ENCODE measurements at regions not wholly inside any gene's neighbourhood (a gene's known extent, or its start where the extent isn't known, plus 50 kb on each side); places are given as distances from the start of the nearest gene placed in this dataset.

DNA sequence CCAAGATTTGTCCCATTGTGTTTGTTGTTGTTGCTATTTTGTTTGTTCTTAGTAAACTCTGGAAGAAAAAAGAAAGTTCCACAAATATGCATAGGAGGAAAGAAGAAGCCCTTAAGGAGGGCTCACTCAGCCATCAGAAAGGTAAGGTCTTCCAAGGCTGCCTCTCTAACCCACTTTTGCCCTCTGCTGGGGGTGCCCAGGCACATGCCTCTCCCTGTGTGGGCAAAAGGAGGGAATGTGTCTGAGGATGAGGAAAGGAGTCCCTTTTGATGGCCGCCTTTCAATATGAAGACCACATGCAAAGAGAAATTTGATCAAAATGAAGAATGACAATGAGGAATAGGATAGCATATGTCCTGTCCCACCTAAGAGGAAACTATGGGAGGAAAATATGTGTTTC, 248.2 kb upstream of the POU3F2 start:
- no peak overlapping the region for H3K4me3 ChIP-seq (ENCODE audit: insufficient read depth, low read length, poor library complexity, severe bottlenecking)

DNA sequence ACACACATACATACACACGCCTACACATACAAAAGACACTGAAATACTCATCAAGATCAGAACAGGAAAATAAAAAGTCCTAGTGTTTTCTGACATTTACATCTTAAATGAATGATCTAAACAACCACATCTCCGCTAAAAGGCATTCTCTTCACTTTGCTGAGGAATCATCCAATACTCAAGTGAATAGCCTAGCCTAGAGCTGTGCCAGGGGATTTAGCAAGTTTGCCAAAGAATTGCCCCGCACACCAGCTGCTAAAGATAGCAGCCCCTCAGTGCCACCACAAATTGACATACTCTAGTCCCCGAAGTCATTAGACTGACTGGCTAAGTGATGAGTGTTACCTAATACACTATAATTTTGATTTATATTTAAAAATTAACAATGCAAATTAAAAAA, 246.8 kb upstream of the POU3F2 start:
- Histone ChIP-seq H3F3A (ENCODE audit: insufficient read depth) (no peaks in the 10 kb centered on the region), H3K27me3 (ENCODE audit: low read length) (no peaks in the 10 kb centered on the region), H3K9me2 (replicated peaks; ENCODE audit: insufficient read depth, low read length) (no peaks in the 10 kb centered on the region), H3K36me3 (ENCODE audit: low read length) (no peaks in the 10 kb centered on the region), H3K9me3 (ENCODE audit: insufficient read depth, low read length) (no peaks in the 10 kb centered on the region), H3K79me2 (ENCODE audit: insufficient read depth, low read length) (no peaks in the 10 kb centered on the region), H3K9ac (ENCODE audit: low read length) (no peak overlapping the region), H4K20me1 (ENCODE audit: low read depth, low read length) (no peaks in the 10 kb centered on the region), H2AFZ (ENCODE audit: low read depth, low read length, severe bottlenecking) (no peak overlapping the region), H3K27ac (ENCODE audit: low read depth, low read length) (no peak overlapping the region), H3K4me3 (ENCODE audit: insufficient read depth, low read length, poor library complexity, severe bottlenecking) (no peak overlapping the region), H3K4me2 (ENCODE audit: low read depth, low read length, poor library complexity, severe bottlenecking) (no peak overlapping the region)
- TF ChIP-seq, protein P1, sequence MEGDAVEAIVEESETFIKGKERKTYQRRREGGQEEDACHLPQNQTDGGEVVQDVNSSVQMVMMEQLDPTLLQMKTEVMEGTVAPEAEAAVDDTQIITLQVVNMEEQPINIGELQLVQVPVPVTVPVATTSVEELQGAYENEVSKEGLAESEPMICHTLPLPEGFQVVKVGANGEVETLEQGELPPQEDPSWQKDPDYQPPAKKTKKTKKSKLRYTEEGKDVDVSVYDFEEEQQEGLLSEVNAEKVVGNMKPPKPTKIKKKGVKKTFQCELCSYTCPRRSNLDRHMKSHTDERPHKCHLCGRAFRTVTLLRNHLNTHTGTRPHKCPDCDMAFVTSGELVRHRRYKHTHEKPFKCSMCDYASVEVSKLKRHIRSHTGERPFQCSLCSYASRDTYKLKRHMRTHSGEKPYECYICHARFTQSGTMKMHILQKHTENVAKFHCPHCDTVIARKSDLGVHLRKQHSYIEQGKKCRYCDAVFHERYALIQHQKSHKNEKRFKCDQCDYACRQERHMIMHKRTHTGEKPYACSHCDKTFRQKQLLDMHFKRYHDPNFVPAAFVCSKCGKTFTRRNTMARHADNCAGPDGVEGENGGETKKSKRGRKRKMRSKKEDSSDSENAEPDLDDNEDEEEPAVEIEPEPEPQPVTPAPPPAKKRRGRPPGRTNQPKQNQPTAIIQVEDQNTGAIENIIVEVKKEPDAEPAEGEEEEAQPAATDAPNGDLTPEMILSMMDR (IDR thresholded peaks at IDR 0.05; ENCODE audit: insufficient read depth, low read length, poor library complexity, severe bottlenecking), result no peak
- no peak for TF ChIP-seq EZH2phosphoT487 (conservative IDR thresholded peaks at IDR 0.05; ENCODE audit: low read length)

More for the DNA sequence above, 248.2 kb upstream of the POU3F2 start:
- H3K36me3 ChIP-seq (ENCODE audit: low read length), result no peaks in the 10 kb centered on the region
- H4K20me1 ChIP-seq (ENCODE audit: low read depth, low read length), result no peaks in the 10 kb centered on the region
- H3K27ac ChIP-seq (ENCODE audit: low read depth, low read length), result no peak overlapping the region
- no peaks in the 10 kb centered on the region for H3K27me3 ChIP-seq (ENCODE audit: low read length)
- no peaks in the 10 kb centered on the region for H3K9me3 ChIP-seq (ENCODE audit: insufficient read depth, low read length)
- H3K4me2 ChIP-seq (ENCODE audit: low read depth, low read length, poor library complexity, severe bottlenecking), result no peak overlapping the region
- no peaks in the 10 kb centered on the region for H3K9me2 ChIP-seq (replicated peaks; ENCODE audit: insufficient read depth, low read length)
- no peaks in the 10 kb centered on the region for H3F3A ChIP-seq (ENCODE audit: insufficient read depth)
- H3K79me2 ChIP-seq (ENCODE audit: insufficient read depth, low read length), result no peaks in the 10 kb centered on the region
- H3K9ac ChIP-seq (ENCODE audit: low read length), result no peak overlapping the region
- H2AFZ ChIP-seq (ENCODE audit: low read depth, low read length, severe bottlenecking), result no peak overlapping the region
- no peak for TF ChIP-seq EZH2phosphoT487 (conservative IDR thresholded peaks at IDR 0.05; ENCODE audit: low read length)
- TF ChIP-seq, protein P1 (IDR thresholded peaks at IDR 0.05; ENCODE audit: insufficient read depth, low read length, poor library complexity, severe bottlenecking), result no peak

DNA sequence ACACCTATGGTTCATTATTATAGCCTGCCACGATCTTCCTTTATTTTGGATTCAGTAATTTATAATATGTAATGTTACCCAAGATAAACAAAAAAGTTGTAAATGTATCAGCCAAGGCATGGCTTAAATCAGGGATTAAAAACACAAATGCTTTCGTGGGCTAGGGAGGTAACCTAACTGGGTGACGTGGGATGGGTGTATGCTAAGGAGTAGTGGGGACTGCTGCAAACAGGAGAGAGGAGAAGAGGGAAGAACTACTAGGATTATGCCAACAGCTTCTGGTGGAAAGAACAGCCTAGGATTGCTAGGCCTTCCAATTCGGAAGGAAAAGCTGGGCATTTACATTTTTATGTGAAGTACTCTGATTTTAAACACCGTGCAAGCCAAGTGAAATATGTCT, 244.8 kb upstream of the POU3F2 start:
- Histone ChIP-seq H3K4me2 (ENCODE audit: low read depth, low read length, poor library complexity, severe bottlenecking) (no peak overlapping the region), H2AFZ (ENCODE audit: low read depth, low read length, severe bottlenecking) (no peak overlapping the region), H3K27me3 (ENCODE audit: low read length) (no peaks in the 10 kb centered on the region), H3K4me3 (ENCODE audit: insufficient read depth, low read length, poor library complexity, severe bottlenecking) (no peak overlapping the region), H3F3A (ENCODE audit: insufficient read depth) (no peaks in the 10 kb centered on the region), H3K9ac (ENCODE audit: low read length) (no peak overlapping the region), H3K9me2 (replicated peaks; ENCODE audit: insufficient read depth, low read length) (no peaks in the 10 kb centered on the region), H3K36me3 (ENCODE audit: low read length) (no peaks in the 10 kb centered on the region), H3K79me2 (ENCODE audit: insufficient read depth, low read length) (no peaks in the 10 kb centered on the region), H4K20me1 (ENCODE audit: low read depth, low read length) (no peaks in the 10 kb centered on the region), H3K9me3 (ENCODE audit: insufficient read depth, low read length) (no peaks in the 10 kb centered on the region), H3K27ac (ENCODE audit: low read depth, low read length) (no peak overlapping the region)
- TF ChIP-seq EZH2phosphoT487 (conservative IDR thresholded peaks at IDR 0.05; ENCODE audit: low read length), result no peak
- TF ChIP-seq, protein P1 (IDR thresholded peaks at IDR 0.05; ENCODE audit: insufficient read depth, low read length, poor library complexity, severe bottlenecking), result no peak
